NT2/D1 (cell line): ENCODE measurements at regions not wholly inside any gene's neighbourhood (a gene's known extent, or its start where the extent isn't known, plus 50 kb on each side); places are given as distances from the start of the nearest gene placed in this dataset.

Experiments used
- DNase-seq: peaks from one replicate; pipeline ENCODE4 v3.0.0-alpha.2; 2011; ENCODE audit warnings: low read depth, low spot score
- H3K27me3 ChIP-seq: 2 replicates; pipeline ENCODE4 v1.6.0; 2011; ENCODE audit warnings: mild to moderate bottlenecking; ENCODE audit not compliant: insufficient read length, insufficient read depth
- H3K36me3 ChIP-seq: 2 replicates; pipeline ENCODE4 v1.6.1; 2011; ENCODE audit warnings: mild to moderate bottlenecking, low read length, mixed read lengths; ENCODE audit not compliant: insufficient read depth, insufficient read length
- H3K4me1 ChIP-seq: 2 replicates; pipeline ENCODE4 v1.5.1; 2011; ENCODE audit not compliant: insufficient read depth, insufficient read length
- H3K4me3 ChIP-seq: 2 replicates; pipeline ENCODE4 v1.5.1; 2011; ENCODE audit warnings: low read depth; ENCODE audit not compliant: insufficient read length
- H3K9ac ChIP-seq: 2 replicates; pipeline ENCODE4 v1.6.0; 2011; ENCODE audit warnings: low read depth; ENCODE audit not compliant: insufficient read length
- H3K9me3 ChIP-seq: 2 replicates; pipeline ENCODE4 v1.5.1; 2011; ENCODE audit warnings: mild to moderate bottlenecking, low read length; ENCODE audit not compliant: insufficient read depth
- SUZ12 ChIP-seq: IDR thresholded peaks from 2 replicates; pipeline ENCODE4 v1.6.1; 2011; ENCODE audit not compliant: insufficient read length, insufficient read depth; ENCODE audit errors: extremely low read depth
- YY1 ChIP-seq: IDR thresholded peaks from 2 replicates; pipeline ENCODE4 v1.6.1; 2011; ENCODE audit not compliant: insufficient read length, insufficient read depth
- ZNF274 ChIP-seq: IDR thresholded peaks from 2 replicates; pipeline ENCODE4 v1.6.1; 2011; ENCODE audit warnings: mild to moderate bottlenecking, low read depth, low read length

DNA sequence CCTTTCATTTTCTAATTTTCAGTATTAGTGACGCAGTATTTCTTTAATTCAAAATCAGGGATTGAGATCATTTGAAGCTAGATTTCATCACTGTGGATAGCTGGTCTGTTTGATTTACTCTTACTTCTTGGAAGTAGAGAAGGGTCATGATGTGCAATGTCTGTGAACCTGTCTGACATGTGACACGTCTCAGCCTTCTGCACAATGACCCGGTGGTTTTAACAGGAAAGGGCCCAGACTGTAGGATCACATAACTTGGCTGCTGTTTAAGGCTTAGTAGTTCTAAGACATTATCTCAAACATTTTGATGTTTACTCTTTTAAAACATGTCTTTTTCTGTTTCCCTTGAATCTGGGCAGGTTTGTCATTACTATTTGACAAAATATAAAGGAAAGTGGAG, 823.3 kb upstream of the NUDT12 start:
- H3K4me3 ChIP-seq: no peak overlapping the region
- DNase-seq: no peak
- H3K36me3 ChIP-seq: no peaks in the 10 kb centered on the region
- no peak for TF ChIP-seq SUZ12
- TF ChIP-seq YY1: no peak
- no peak for TF ChIP-seq ZNF274
- no peaks in the 10 kb centered on the region for H3K4me1 ChIP-seq
- H3K9me3 ChIP-seq: no peaks in the 10 kb centered on the region
- no peaks in the 10 kb centered on the region for H3K27me3 ChIP-seq
- no peak overlapping the region for H3K9ac ChIP-seq

DNA sequence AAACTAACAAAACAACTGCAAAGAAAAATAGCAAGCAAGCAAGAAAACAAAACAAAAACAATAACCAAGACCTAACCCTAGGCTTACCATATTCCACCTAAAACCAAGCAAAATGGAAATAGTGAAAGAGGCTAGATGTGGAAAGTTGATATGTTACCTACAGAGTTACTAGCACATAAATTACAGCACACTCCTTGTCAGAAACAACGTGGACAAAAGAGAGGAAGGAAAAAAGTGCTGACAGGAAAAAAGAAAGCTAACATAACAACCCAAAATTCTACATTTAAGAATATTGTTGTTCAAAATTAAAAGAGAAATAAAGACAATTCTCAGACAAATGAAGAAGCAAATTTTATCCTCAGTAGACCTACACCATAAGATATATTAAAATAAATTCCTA, 812.8 kb upstream of the NUDT12 start:
- Histone ChIP-seq H3K36me3 (no peaks in the 10 kb centered on the region), H3K27me3 (no peaks in the 10 kb centered on the region), H3K4me3 (no peak overlapping the region), H3K4me1 (no peaks in the 10 kb centered on the region), H3K9me3 (no peaks in the 10 kb centered on the region), H3K9ac (no peak overlapping the region)
- no peak for DNase-seq
- TF ChIP-seq SUZ12 (no peak), YY1 (no peak), ZNF274 (no peak)

DNA sequence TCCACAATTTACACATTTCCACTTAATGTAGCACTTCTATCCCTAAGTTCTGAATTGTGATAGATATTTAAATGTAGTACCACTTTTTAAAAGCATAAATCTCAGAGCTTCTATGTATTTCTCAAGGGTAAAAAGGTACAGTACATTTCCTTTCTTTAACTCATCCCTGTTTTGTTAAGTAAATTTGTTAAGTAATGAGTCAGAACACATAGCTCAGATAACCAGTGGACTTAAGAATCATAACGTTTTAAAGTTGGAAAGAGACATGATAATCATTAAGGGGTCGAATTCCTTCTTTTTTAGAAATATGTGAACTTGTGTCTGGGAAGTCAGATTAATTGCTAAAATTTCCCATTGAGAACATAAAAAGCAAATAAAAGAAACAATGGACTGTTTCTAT, 810.2 kb upstream of the NUDT12 start:
- no peaks in the 10 kb centered on the region for H3K9me3 ChIP-seq
- H3K36me3 ChIP-seq: no peaks in the 10 kb centered on the region
- TF ChIP-seq ZNF274: no peak
- TF ChIP-seq SUZ12: no peak
- TF ChIP-seq YY1: no peak
- H3K9ac ChIP-seq: no peak overlapping the region
- H3K27me3 ChIP-seq: no peaks in the 10 kb centered on the region
- no peak overlapping the region for H3K4me3 ChIP-seq
- DNase-seq: no peak
- no peaks in the 10 kb centered on the region for H3K4me1 ChIP-seq

GRCh38 chr5:104372376-104372775, 809.8 kb upstream of the NUDT12 start:
- H3K4me3 ChIP-seq: no peak overlapping the region
- TF ChIP-seq SUZ12: no peak
- TF ChIP-seq YY1: no peak
- no peak for TF ChIP-seq ZNF274
- no peaks in the 10 kb centered on the region for H3K27me3 ChIP-seq
- H3K4me1 ChIP-seq: no peaks in the 10 kb centered on the region
- no peak for DNase-seq
- H3K36me3 ChIP-seq: no peaks in the 10 kb centered on the region
- H3K9ac ChIP-seq: no peak overlapping the region
- H3K9me3 ChIP-seq: no peaks in the 10 kb centered on the region

DNA sequence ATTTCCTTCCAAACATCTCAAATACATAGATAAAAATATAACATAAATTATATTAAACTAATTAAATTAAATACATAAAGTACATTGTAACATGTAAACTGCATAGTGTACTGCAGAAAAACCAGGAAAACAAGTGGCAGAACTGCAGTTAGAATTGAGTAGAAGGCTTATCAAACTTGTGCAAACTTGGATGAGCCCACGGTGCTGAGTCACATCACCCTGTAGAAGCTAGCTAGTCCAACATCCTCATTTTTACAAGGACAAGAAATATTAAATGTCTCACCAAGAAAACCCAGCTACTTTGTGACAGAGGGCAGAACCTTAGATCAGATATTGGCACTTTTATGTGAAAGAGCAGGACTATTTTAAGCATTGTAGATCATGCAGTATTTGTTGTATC, 807.9 kb upstream of the NUDT12 start:
- H3K9me3 ChIP-seq: no peaks in the 10 kb centered on the region
- H3K36me3 ChIP-seq: no peaks in the 10 kb centered on the region
- H3K27me3 ChIP-seq: no peaks in the 10 kb centered on the region
- TF ChIP-seq ZNF274 (no peak), SUZ12 (no peak), YY1 (no peak)
- H3K4me1 ChIP-seq: no peaks in the 10 kb centered on the region
- no peak for DNase-seq
- no peak overlapping the region for H3K9ac ChIP-seq
- H3K4me3 ChIP-seq: no peak overlapping the region

GRCh38 chr5:104367978-104368377, 805.4 kb upstream of the NUDT12 start:
- Histone ChIP-seq H3K4me1 (no peaks in the 10 kb centered on the region), H3K9ac (no peak overlapping the region), H3K9me3 (no peaks in the 10 kb centered on the region), H3K4me3 (no peak overlapping the region), H3K36me3 (no peaks in the 10 kb centered on the region), H3K27me3 (no peaks in the 10 kb centered on the region)
- no peak for TF ChIP-seq YY1
- TF ChIP-seq SUZ12: no peak
- no peak for TF ChIP-seq ZNF274
- DNase-seq: no peak

- no peak overlapping the region for H3K4me3 ChIP-seq
- no peaks in the 10 kb centered on the region for H3K27me3 ChIP-seq
- TF ChIP-seq YY1: no peak
- no peak for TF ChIP-seq ZNF274
- TF ChIP-seq SUZ12: no peak
- no peaks in the 10 kb centered on the region for H3K9me3 ChIP-seq
- no peak for DNase-seq
- H3K4me1 ChIP-seq: no peaks in the 10 kb centered on the region
- no peaks in the 10 kb centered on the region for H3K36me3 ChIP-seq
- no peak overlapping the region for H3K9ac ChIP-seq
These were observed 801.0 kb upstream of the NUDT12 start for GRCh38 chr5:104363567-104363966.

DNA sequence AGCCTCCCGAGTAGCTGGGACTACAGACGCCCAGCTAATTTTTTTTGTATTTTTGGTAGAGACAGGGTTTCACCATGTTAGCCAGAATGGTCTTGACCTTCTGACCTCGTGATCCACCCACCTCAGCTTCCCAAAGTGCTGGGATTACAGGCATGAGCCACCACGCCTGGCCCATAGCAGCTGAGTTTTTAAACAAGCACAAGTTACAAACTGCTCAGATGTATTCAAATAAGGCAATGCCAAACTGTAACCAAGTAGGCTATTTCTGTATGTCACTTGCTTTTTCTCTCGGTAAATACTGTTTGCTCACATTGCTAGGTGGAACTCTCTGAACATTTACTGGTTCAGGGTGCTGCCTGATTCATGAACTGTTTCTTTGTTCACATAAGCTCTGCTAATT, 799.3 kb upstream of the NUDT12 start:
- TF ChIP-seq YY1 (no peak), ZNF274 (no peak), SUZ12 (no peak)
- no peak overlapping the region for H3K4me3 ChIP-seq
- H3K9ac ChIP-seq: no peak overlapping the region

More for the DNA sequence above, 799.3 kb upstream of the NUDT12 start:
- no peak for DNase-seq
- H3K36me3 ChIP-seq: no peaks in the 10 kb centered on the region
- no peaks in the 10 kb centered on the region for H3K27me3 ChIP-seq
- H3K9me3 ChIP-seq: no peaks in the 10 kb centered on the region
- no peaks in the 10 kb centered on the region for H3K4me1 ChIP-seq
